ENCODE measurements at regions not wholly inside any gene's neighbourhood (a gene's known extent, or its start where the extent isn't known, plus 50 kb on each side); places are given as distances from the start of the nearest gene placed in this dataset.
"Not testable (repeated sequence)": the region's sequence is repeated elsewhere in the genome, so short reads cannot be mapped to it uniquely, and the experiment has no call there.

GRCh38 chr3:94619643-94620042, 556.8 kb downstream of the NSUN3 start:
- H3K4me3 ChIP-seq = no peak overlapping the region
- DNase-seq = no peak

GRCh38 chr3:94626573-94626972, 563.7 kb downstream of the NSUN3 start:
- no peak for DNase-seq
- H3K9me3 ChIP-seq = no peaks in the 10 kb centered on the region
- no peaks in the 10 kb centered on the region for H3K36me3 ChIP-seq
- no peak overlapping the region for H3K4me3 ChIP-seq
- H3K27me3 ChIP-seq = no peaks in the 10 kb centered on the region

More at GRCh38 chr3:94619643-94620042, 556.8 kb downstream of the NSUN3 start:
- Histone ChIP-seq H3K36me3 (no peaks in the 10 kb centered on the region), H3K27me3 (no peaks in the 10 kb centered on the region), H3K9me3 (no peaks in the 10 kb centered on the region)

GRCh38 chr3:94627689-94628088, 564.8 kb downstream of the NSUN3 start:
- Histone ChIP-seq H3K4me3 (no peak overlapping the region), H3K9me3 (no peaks in the 10 kb centered on the region), H3K27me3 (no peaks in the 10 kb centered on the region), H3K36me3 (no peaks in the 10 kb centered on the region)
- no peak for DNase-seq

- Histone ChIP-seq H3K4me3 (no peak overlapping the region), H3K36me3 (no peaks in the 10 kb centered on the region), H3K27me3 (no peaks in the 10 kb centered on the region), H3K9me3 (peaks cover 19% of the 10 kb centered on the region)
- no peak for DNase-seq
These were observed 580.5 kb downstream of the NSUN3 start for GRCh38 chr3:94643400-94643799.

GRCh38 chr3:94645790-94646189, 582.9 kb downstream of the NSUN3 start:
- DNase-seq = no peak
- Histone ChIP-seq H3K27me3 (no peaks in the 10 kb centered on the region), H3K9me3 (peaks cover 20% of the 10 kb centered on the region), H3K36me3 (no peaks in the 10 kb centered on the region), H3K4me3 (no peak overlapping the region)

- Histone ChIP-seq H3K36me3 (no peaks in the 10 kb centered on the region), H3K27me3 (no peaks in the 10 kb centered on the region), H3K4me3 (no peak overlapping the region), H3K9me3 (peaks cover 20% of the 10 kb centered on the region)
- peak; percentile 71 for DNase-seq
These were observed 584.3 kb downstream of the NSUN3 start for GRCh38 chr3:94647131-94647530.

- H3K36me3 ChIP-seq, H3K27me3 ChIP-seq, H3K4me3 ChIP-seq, DNase-seq: not testable (repeated sequence)
- peaks cover 20% of the 10 kb centered on the region for H3K9me3 ChIP-seq
These were observed 585.7 kb downstream of the NSUN3 start for GRCh38 chr3:94648270-94649180.

GRCh38 chr3:94654096-94654495, 591.2 kb downstream of the NSUN3 start:
- H3K9me3 ChIP-seq = no peaks in the 10 kb centered on the region
- H3K36me3 ChIP-seq = no peaks in the 10 kb centered on the region
- no peaks in the 10 kb centered on the region for H3K27me3 ChIP-seq
- no peak for DNase-seq
- no peak overlapping the region for H3K4me3 ChIP-seq

- no peaks in the 10 kb centered on the region for H3K27me3 ChIP-seq
- no peaks in the 10 kb centered on the region for H3K36me3 ChIP-seq
- no peak for DNase-seq
- H3K9me3 ChIP-seq = no peaks in the 10 kb centered on the region
- no peak overlapping the region for H3K4me3 ChIP-seq
These were observed 603.1 kb downstream of the NSUN3 start for GRCh38 chr3:94665922-94666321.

GRCh38 chr3:94671078-94671477, 608.2 kb downstream of the NSUN3 start:
- Histone ChIP-seq H3K36me3 (no peaks in the 10 kb centered on the region), H3K4me3 (no peak overlapping the region), H3K9me3 (no peaks in the 10 kb centered on the region), H3K27me3 (no peaks in the 10 kb centered on the region)
- DNase-seq = no peak

- no peaks in the 10 kb centered on the region for H3K27me3 ChIP-seq
- DNase-seq = no peak
These were observed 611.0 kb downstream of the NSUN3 start for GRCh38 chr3:94673876-94674275.

GRCh38 chr3:94686208-94686607, 623.3 kb downstream of the NSUN3 start:
- Histone ChIP-seq H3K36me3 (no peaks in the 10 kb centered on the region), H3K9me3 (no peaks in the 10 kb centered on the region; the same call in 1 of the 2 replicates), H3K27me3 (no peaks in the 10 kb centered on the region), H3K4me3 (no peak overlapping the region)
- no peak for DNase-seq

More at GRCh38 chr3:94673876-94674275, 611.0 kb downstream of the NSUN3 start:
- Histone ChIP-seq H3K36me3 (no peaks in the 10 kb centered on the region), H3K9me3 (no peaks in the 10 kb centered on the region), H3K4me3 (no peak overlapping the region)

- Histone ChIP-seq H3K27me3 (no peaks in the 10 kb centered on the region), H3K9me3 (no peaks in the 10 kb centered on the region), H3K4me3 (no peak overlapping the region), H3K36me3 (no peaks in the 10 kb centered on the region)
- no peak for DNase-seq
These were observed 631.3 kb downstream of the NSUN3 start for GRCh38 chr3:94693997-94694640.

- DNase-seq = no peak
- H3K36me3 ChIP-seq = no peaks in the 10 kb centered on the region
- no peaks in the 10 kb centered on the region for H3K27me3 ChIP-seq
- no peak overlapping the region for H3K4me3 ChIP-seq
- no peaks in the 10 kb centered on the region for H3K9me3 ChIP-seq
These were observed 632.0 kb downstream of the NSUN3 start for GRCh38 chr3:94694894-94695293.

- no peak overlapping the region for H3K4me3 ChIP-seq
- H3K9me3 ChIP-seq = no peaks in the 10 kb centered on the region
- H3K36me3 ChIP-seq = no peaks in the 10 kb centered on the region
- no peaks in the 10 kb centered on the region for H3K27me3 ChIP-seq
- DNase-seq = no peak
These were observed 641.6 kb downstream of the NSUN3 start for GRCh38 chr3:94704467-94704866.

GRCh38 chr3:94709249-94709902, 646.5 kb downstream of the NSUN3 start:
- Histone ChIP-seq H3K27me3 (no peaks in the 10 kb centered on the region), H3K36me3 (no peaks in the 10 kb centered on the region), H3K9me3 (0 out of 2 replicates have a peak, but pooled peaks cover 2% of the 10 kb centered on the region), H3K4me3 (no peak overlapping the region)
- no peak for DNase-seq

- H3K27me3 ChIP-seq = no peaks in the 10 kb centered on the region
- no peak for DNase-seq
- no peak overlapping the region for H3K4me3 ChIP-seq
- 0 out of 2 replicates have a peak, but pooled peaks cover 2% of the 10 kb centered on the region for H3K9me3 ChIP-seq
- no peaks in the 10 kb centered on the region for H3K36me3 ChIP-seq
These were observed 651.3 kb downstream of the NSUN3 start for GRCh38 chr3:94714194-94714593.
